Mesothelial cell of epicardium (in vitro differentiated cells): ENCODE measurements at regions not wholly inside any gene's neighbourhood (a gene's known extent, or its start where the extent isn't known, plus 50 kb on each side); places are given as distances from the start of the nearest gene placed in this dataset.

ENCODE experiments used
- DNase-seq, 2 experiments: peaks; one replicate each; pipeline ENCODE4 v3.0.0; 2021; ENCODE audit warnings: low spot score in 2 of 2; ENCODE audit not compliant: unreplicated experiment in 2 of 2
- H3K27ac Mint-ChIP-seq: 2 replicates; pipeline ENCODE4 v1.8.0; 2021; ENCODE audit warnings: mixed read lengths
- H3K27me3 Mint-ChIP-seq: 2 replicates; pipeline ENCODE4 v1.8.0; 2021; ENCODE audit warnings: low read depth, mixed read lengths
- H3K36me3 Mint-ChIP-seq: 2 replicates; pipeline ENCODE4 v1.8.0; 2021; ENCODE audit warnings: mixed read lengths
- H3K4me1 Mint-ChIP-seq: 2 replicates; pipeline ENCODE4 v1.8.0; 2021; ENCODE audit warnings: mixed read lengths
- H3K4me3 Mint-ChIP-seq: 2 replicates; pipeline ENCODE4 v1.8.0; 2021; ENCODE audit warnings: mild to moderate bottlenecking, moderate library complexity, mixed read lengths
- H3K9me3 Mint-ChIP-seq: 2 replicates; pipeline ENCODE4 v1.8.0; 2021; ENCODE audit warnings: mixed read lengths
- TF ChIP-seq, protein P1 (sequence below): fragments of 200-600 bp; sonication (generic); IDR thresholded peaks from one replicate; pipeline ENCODE4 v1.5.0; 2021; ENCODE audit warnings: antibody characterized with exemption; ENCODE audit not compliant: unreplicated experiment

DNA sequence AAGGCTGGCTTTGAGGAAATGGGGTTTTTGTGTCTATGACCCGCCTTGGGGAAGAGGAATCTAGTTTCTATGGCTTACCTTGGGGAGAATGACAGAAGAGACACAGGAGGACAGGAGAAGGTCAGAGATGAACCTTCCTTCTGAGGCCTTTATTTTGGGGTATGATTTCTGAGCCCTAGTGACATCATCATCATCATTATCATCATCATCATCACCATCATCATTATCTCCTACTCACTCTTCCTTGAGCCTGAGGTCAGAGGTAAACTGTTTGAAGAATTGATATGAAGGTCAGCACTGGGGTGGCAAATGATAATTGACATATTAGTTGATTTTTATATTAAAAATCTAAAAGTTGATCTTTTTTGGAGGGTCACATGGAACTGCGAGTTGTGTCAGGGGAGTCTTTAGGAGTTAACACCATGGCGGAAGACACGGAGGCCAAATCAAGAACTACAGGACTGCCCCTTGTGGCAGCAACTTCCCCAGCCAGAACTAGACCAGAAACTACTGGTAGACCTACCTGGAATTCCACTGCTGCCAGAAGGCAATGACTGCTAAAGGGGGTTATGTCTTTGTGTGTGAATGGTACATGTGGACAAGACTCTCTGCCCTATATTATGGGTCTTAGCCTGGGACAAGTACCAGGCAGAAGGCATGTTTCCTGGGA, 49.8 kb upstream of the WLS start:
- Mint-ChIP-seq H3K27ac (no peak overlapping the region), H3K9me3 (peaks cover 8% of the 10 kb centered on the region), H3K4me3 (no peak overlapping the region), H3K4me1 (peaks cover 2% of the 10 kb centered on the region), H3K27me3 (no peaks in the 10 kb centered on the region), H3K36me3 (no peaks in the 10 kb centered on the region)
- no peak for DNase-seq
- TF ChIP-seq, protein P1, sequence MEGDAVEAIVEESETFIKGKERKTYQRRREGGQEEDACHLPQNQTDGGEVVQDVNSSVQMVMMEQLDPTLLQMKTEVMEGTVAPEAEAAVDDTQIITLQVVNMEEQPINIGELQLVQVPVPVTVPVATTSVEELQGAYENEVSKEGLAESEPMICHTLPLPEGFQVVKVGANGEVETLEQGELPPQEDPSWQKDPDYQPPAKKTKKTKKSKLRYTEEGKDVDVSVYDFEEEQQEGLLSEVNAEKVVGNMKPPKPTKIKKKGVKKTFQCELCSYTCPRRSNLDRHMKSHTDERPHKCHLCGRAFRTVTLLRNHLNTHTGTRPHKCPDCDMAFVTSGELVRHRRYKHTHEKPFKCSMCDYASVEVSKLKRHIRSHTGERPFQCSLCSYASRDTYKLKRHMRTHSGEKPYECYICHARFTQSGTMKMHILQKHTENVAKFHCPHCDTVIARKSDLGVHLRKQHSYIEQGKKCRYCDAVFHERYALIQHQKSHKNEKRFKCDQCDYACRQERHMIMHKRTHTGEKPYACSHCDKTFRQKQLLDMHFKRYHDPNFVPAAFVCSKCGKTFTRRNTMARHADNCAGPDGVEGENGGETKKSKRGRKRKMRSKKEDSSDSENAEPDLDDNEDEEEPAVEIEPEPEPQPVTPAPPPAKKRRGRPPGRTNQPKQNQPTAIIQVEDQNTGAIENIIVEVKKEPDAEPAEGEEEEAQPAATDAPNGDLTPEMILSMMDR, result no peak
